BLaER1 (cell line): ENCODE measurements at regions not wholly inside any gene's neighbourhood (a gene's known extent, or its start where the extent isn't known, plus 50 kb on each side); places are given as distances from the start of the nearest gene placed in this dataset.
A peak's percentile ranks its signal among the peaks of the same experiment; 100 is the strongest.

Experiments
- H3K27ac ChIP-seq: shearing (Covaris generic); formaldehyde crosslinking; 2 replicates; pipeline ENCODE4 v1.8.1; 2022
- H3K27me3 ChIP-seq: shearing (Covaris generic); formaldehyde crosslinking; 2 replicates; pipeline ENCODE4 v1.8.1; 2022
- H3K36me3 ChIP-seq: shearing (Covaris generic); formaldehyde crosslinking; 2 replicates; pipeline ENCODE4 v1.8.1; 2022
- H3K4me1 ChIP-seq: shearing (Covaris generic); formaldehyde crosslinking; 2 replicates; pipeline ENCODE4 v1.8.1; 2022
- H3K4me2 ChIP-seq: shearing (Covaris generic); formaldehyde crosslinking; 2 replicates; pipeline ENCODE4 v1.8.1; 2022
- H3K4me3 ChIP-seq: shearing (Covaris generic); formaldehyde crosslinking; 2 replicates; pipeline ENCODE4 v1.8.1; 2022
- H3K9ac ChIP-seq: shearing (Covaris generic); formaldehyde crosslinking; 2 replicates; pipeline ENCODE4 v1.8.1; 2022
- H3K9me3 ChIP-seq: shearing (Covaris generic); formaldehyde crosslinking; 2 replicates; pipeline ENCODE4 v1.8.1; 2022
- H4K20me1 ChIP-seq: shearing (Covaris generic); formaldehyde crosslinking; 2 replicates; pipeline ENCODE4 v1.8.1; 2022
- Cebpa-rat ChIP-seq: shearing (Covaris generic); IDR thresholded peaks from 2 replicates; pipeline ENCODE4 v1.8.1; 2022

DNA sequence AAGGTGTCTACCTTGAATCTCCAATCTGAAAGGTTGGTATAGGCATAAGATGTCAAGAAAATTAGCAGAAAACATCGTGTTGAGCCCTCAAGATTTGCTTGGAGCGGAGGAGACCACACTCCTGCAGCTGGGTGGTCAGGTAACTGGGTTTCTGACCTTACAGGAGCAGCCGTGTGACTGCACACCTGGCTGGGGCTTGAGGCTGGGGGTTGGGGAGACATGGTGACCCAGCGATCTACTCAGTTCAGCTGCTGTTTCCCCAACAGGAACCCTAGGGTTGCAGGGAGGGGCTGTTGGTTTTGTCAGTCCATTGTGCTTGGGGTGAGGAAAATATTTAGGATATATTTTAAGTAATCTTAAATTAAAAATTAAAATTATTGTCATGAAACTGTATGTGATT, 147.0 kb upstream of the ZNF32 start:
- H3K9me3 ChIP-seq = no peaks in the 10 kb centered on the region
- peaks cover 2% of the 10 kb centered on the region; the same call in 1 of the 2 replicates for H3K4me1 ChIP-seq
- H3K4me3 ChIP-seq = no peak overlapping the region
- H3K9ac ChIP-seq = no peak overlapping the region
- no peak overlapping the region for H3K4me2 ChIP-seq
- no peaks in the 10 kb centered on the region for H4K20me1 ChIP-seq
- H3K27ac ChIP-seq = no peak overlapping the region
- no peaks in the 10 kb centered on the region for H3K27me3 ChIP-seq
- H3K36me3 ChIP-seq = no peaks in the 10 kb centered on the region
- TF ChIP-seq Cebpa-rat = no peak

DNA sequence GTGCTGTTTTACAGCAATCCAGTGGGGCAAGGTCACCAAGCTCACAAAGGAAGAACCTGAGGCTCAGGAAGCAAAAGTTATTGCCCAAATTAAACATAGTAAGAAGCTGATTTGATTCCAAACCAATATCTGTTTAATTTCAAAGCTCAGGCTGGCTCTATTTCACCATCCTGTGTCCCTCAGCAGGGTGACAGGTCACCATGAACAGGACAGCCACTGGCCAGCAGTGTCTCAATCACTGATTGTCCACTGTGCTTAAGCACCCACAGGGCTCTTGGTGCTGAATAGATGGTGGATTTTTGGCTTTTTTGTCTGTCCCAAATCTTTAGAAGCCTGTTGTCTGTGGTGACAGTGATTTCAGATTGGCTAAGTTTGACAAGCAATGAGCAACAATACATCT, 146.4 kb upstream of the ZNF32 start:
- H3K4me1 ChIP-seq = no peaks in the 10 kb centered on the region
- H3K27me3 ChIP-seq = no peaks in the 10 kb centered on the region
- TF ChIP-seq Cebpa-rat = no peak
- H3K27ac ChIP-seq = no peak overlapping the region
- H3K36me3 ChIP-seq = no peaks in the 10 kb centered on the region
- H3K9me3 ChIP-seq = no peaks in the 10 kb centered on the region
- no peak overlapping the region for H3K4me3 ChIP-seq
- no peak overlapping the region for H3K9ac ChIP-seq
- H3K4me2 ChIP-seq = no peak overlapping the region
- no peaks in the 10 kb centered on the region for H4K20me1 ChIP-seq

- no peaks in the 10 kb centered on the region for H3K36me3 ChIP-seq
- no peaks in the 10 kb centered on the region for H3K4me1 ChIP-seq
Observed at GRCh38 chr10:43794181-43794815, 145.6 kb upstream of the ZNF32 start.

GRCh38 chr10:43793704-43794103, 145.0 kb upstream of the ZNF32 start:
- Histone ChIP-seq H3K4me3 (no peak overlapping the region), H4K20me1 (no peaks in the 10 kb centered on the region), H3K36me3 (no peaks in the 10 kb centered on the region), H3K9me3 (no peaks in the 10 kb centered on the region), H3K4me1 (no peaks in the 10 kb centered on the region), H3K27ac (no peak overlapping the region), H3K4me2 (no peak overlapping the region), H3K9ac (no peak overlapping the region), H3K27me3 (no peaks in the 10 kb centered on the region)
- TF ChIP-seq Cebpa-rat = no peak

More at GRCh38 chr10:43794181-43794815, 145.6 kb upstream of the ZNF32 start:
- Histone ChIP-seq H3K9ac (no peak overlapping the region), H3K4me3 (no peak overlapping the region), H3K9me3 (no peaks in the 10 kb centered on the region), H3K27ac (no peak overlapping the region), H3K4me2 (no peak overlapping the region), H3K27me3 (no peaks in the 10 kb centered on the region), H4K20me1 (no peaks in the 10 kb centered on the region)
- no peak for TF ChIP-seq Cebpa-rat

GRCh38 chr10:43790147-43790546, 141.5 kb upstream of the ZNF32 start:
- H3K4me1 ChIP-seq = no peaks in the 10 kb centered on the region
- no peak overlapping the region for H3K9ac ChIP-seq
- H3K36me3 ChIP-seq = no peaks in the 10 kb centered on the region
- H3K27ac ChIP-seq = no peak overlapping the region
- no peaks in the 10 kb centered on the region for H4K20me1 ChIP-seq
- no peaks in the 10 kb centered on the region for H3K9me3 ChIP-seq
- no peaks in the 10 kb centered on the region for H3K27me3 ChIP-seq
- no peak overlapping the region for H3K4me2 ChIP-seq
- TF ChIP-seq Cebpa-rat = no peak
- no peak overlapping the region for H3K4me3 ChIP-seq

GRCh38 chr10:43785252-43785651, 136.6 kb upstream of the ZNF32 start:
- H3K9me3 ChIP-seq = no peaks in the 10 kb centered on the region
- H4K20me1 ChIP-seq = no peaks in the 10 kb centered on the region
- H3K9ac ChIP-seq = no peak overlapping the region
- H3K27me3 ChIP-seq = no peaks in the 10 kb centered on the region
- no peak overlapping the region for H3K4me2 ChIP-seq
- no peaks in the 10 kb centered on the region for H3K36me3 ChIP-seq
- no peak overlapping the region for H3K27ac ChIP-seq
- H3K4me1 ChIP-seq = peaks cover 40% of the 10 kb centered on the region
- no peak overlapping the region for H3K4me3 ChIP-seq
- no peak for TF ChIP-seq Cebpa-rat

DNA sequence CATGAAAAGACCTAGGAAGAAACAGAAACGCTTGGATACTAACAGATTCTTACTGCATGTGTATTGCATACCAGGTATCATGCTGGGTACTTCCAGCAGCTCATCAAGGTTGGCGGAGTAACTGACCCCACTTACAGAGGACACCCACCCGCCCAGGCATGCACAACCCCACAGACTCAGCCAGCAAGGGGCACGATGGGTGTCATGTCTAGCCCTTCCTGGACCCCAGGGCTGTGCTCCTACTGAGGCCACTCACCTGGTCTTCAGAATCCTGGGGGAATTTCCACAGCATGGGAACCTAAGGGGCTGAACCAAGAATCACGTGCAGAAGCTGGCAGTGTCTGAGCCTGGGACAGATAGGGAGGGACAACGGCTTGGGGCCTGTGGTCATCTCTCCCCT, 134.1 kb upstream of the ZNF32 start:
- TF ChIP-seq Cebpa-rat = no peak
- Histone ChIP-seq H3K4me3 (no peak overlapping the region), H3K36me3 (no peaks in the 10 kb centered on the region), H3K27ac (peak overlapping the region; percentile 24; the same call in 1 of the 2 replicates), H4K20me1 (no peaks in the 10 kb centered on the region), H3K9me3 (no peaks in the 10 kb centered on the region; the same call in 1 of the 2 replicates), H3K4me1 (peaks cover 59% of the 10 kb centered on the region), H3K9ac (no peak overlapping the region), H3K4me2 (peak overlapping the region; percentile 62), H3K27me3 (no peaks in the 10 kb centered on the region)

DNA sequence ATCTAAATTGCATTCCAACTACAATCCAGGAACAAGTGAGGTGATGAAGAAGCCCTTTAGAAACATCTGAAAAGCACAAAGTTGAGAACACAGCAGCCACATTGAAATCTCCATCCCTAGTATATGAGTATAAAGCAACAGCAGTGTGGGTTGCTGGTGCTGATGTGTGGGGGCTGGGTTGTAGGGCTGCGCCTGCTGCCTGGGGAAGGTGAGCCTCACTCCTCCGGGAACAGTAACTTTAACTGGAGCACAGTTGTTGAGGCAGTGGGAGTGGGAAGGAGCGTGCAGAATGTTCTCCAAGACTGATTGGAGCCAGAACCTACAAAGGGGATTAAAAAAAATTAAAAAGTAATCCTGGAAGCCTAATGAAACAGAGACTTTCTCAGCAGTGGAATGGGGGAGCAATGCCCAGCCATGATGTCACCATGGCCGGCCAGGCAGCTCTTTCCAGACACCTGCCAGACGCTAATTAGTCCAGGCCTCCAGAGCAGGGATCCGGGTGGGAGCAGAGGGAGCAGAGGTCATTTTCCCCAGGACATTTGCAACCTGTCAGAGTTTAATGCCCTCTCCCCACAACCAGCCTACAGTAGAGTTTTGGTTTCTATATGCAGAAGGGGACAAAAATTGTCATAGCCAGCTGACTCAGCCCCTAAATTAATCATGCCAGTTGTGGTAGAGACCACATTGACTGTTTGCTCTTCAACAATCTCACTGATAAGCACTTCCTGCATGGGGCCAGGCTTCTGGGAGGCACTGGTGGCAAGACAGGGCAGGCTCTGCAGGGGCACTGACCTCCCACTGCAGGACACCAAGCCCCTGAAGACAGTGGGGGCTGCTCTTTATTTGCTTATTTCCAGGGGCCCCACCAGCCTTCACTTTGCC, 133.0 kb upstream of the ZNF32 start:
- H4K20me1 ChIP-seq = no peaks in the 10 kb centered on the region
- no peak overlapping the region for H3K9ac ChIP-seq
- TF ChIP-seq Cebpa-rat = no peak
- H3K27me3 ChIP-seq = no peaks in the 10 kb centered on the region
- peaks cover 59% of the 10 kb centered on the region for H3K4me1 ChIP-seq
- peak overlapping the region; percentile 45 for H3K27ac ChIP-seq
- no peak overlapping the region for H3K4me3 ChIP-seq
- H3K36me3 ChIP-seq = no peaks in the 10 kb centered on the region
- no peaks in the 10 kb centered on the region; the same call in 1 of the 2 replicates for H3K9me3 ChIP-seq
- peak overlapping the region; percentile 62 for H3K4me2 ChIP-seq

GRCh38 chr10:43778571-43778970, 129.9 kb upstream of the ZNF32 start:
- no peaks in the 10 kb centered on the region; the same call in 1 of the 2 replicates for H3K9me3 ChIP-seq
- H3K4me1 ChIP-seq = peaks cover 82% of the 10 kb centered on the region
- H4K20me1 ChIP-seq = no peaks in the 10 kb centered on the region
- H3K9ac ChIP-seq = no peak overlapping the region
- H3K4me3 ChIP-seq = no peak overlapping the region
- H3K4me2 ChIP-seq = peak overlapping the region; percentile 62
- H3K27me3 ChIP-seq = no peaks in the 10 kb centered on the region
- no peak for TF ChIP-seq Cebpa-rat
- peak overlapping the region; percentile 65 for H3K27ac ChIP-seq
- H3K36me3 ChIP-seq = no peaks in the 10 kb centered on the region

DNA sequence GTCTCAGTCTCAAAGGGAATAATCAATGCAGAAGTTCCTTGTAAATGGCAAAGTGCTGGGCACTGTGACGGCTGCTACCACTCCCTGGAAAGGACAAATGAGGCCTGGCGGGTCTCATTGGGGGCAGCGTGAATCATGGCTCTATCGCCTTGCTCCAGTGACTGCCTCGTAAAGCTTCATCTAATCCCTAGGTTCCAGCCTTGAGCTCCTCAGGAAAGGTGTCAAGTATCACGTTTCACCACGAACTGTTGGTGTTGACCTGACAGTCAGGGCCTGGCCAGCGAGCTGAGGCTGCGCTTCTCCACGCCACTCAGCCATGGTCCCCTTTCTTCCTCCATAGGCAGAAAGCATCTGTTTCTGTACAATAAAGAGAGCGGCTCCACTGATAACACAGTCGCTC, 126.7 kb upstream of the ZNF32 start:
- H3K4me2 ChIP-seq = peak overlapping the region; percentile 72
- H3K27ac ChIP-seq = no peak overlapping the region
- H4K20me1 ChIP-seq = no peaks in the 10 kb centered on the region
- no peak overlapping the region for H3K4me3 ChIP-seq
- H3K36me3 ChIP-seq = no peaks in the 10 kb centered on the region
- peaks cover 52% of the 10 kb centered on the region for H3K4me1 ChIP-seq
- peaks cover 7% of the 10 kb centered on the region; the same call in 1 of the 2 replicates for H3K9me3 ChIP-seq
- no peak overlapping the region for H3K9ac ChIP-seq
- TF ChIP-seq Cebpa-rat = no peak
- no peaks in the 10 kb centered on the region for H3K27me3 ChIP-seq
